HG03342 (cell line): ENCODE measurements at regions not wholly inside any gene's neighbourhood (a gene's known extent, or its start where the extent isn't known, plus 50 kb on each side); places are given as distances from the start of the nearest gene placed in this dataset.

Experiments used
- ATAC-seq: cut with Tn5 transposase; IDR thresholded peaks from one replicate; pipeline ENCODE4 v1.9.1; 2021; ENCODE audit warnings: mild to moderate bottlenecking, moderate library complexity; ENCODE audit not compliant: unreplicated experiment

DNA sequence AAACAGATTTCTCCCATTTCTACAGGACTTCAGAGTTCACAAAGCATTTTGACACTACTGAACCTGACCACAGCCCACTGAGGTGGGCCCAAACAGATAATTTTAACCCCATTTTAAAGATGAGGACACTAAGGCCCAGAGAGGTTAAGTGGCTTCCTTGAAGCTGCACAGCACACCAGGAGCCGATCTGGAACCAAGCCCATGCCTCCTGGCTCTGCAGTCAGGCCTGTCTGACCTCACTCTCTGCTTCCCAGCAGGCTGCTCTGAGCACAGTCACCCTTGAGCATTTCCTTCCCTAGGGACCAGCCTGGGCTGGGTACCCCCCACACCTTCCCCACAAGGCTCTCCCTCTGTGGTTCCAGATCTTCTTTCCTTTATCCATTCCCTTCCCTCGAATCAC is 252.2 kb downstream of the ENGASE start:
- ATAC-seq = no peak

DNA sequence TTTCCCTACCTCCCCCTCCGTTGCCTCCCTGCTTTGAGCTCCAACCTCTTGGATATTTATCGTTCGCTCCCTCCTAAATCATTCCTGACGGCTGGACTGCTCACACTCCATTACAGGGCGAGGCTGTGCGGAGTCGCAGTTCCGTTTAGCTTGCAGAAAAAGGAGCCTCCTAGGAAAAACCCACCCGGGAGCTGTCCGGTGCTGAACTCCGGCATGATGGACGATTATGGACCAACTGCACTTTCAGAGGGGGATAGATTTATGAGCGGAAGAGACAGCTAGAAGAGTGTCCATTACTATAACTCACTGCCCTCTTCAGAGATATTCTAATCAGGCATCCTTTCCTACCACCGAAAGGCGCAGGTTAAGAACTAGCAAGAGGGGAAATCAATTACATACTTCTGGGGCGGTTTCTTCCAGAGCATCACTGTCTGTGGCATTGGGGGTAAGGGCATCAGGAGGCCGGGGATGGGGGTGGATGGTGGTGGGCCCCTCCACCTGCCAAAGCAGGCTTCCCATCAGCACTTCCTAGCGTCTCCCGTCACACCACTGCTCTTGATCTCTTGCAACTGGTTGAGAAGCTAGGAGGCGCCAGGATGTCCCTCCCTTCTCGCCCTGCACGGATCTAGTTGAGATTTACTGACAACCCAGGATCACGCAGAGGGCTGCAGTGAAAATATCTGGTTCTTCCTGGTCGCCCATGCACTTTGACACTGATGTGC is 251.2 kb downstream of the ENGASE start:
- ATAC-seq = no peak

DNA sequence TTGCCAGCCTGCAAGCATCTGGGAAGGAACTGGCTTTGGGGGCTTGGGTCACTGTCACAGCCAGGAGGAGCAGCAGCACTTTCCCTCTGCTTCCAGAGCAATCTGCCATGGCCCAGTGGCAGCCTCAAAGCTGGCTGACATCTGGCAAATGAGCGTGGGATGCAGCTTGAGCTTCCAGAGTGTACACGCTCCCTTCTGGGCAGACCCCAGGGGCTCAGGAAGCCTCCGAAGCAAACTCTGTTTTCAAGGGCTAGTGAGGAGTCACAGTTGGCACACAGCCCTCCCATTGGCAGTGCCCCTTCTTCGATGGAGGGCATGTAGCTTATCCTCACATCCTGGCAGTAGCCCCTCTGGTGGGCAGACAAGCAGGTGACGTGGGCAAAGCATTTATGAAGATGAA is 249.6 kb downstream of the ENGASE start:
- ATAC-seq = no peak

DNA sequence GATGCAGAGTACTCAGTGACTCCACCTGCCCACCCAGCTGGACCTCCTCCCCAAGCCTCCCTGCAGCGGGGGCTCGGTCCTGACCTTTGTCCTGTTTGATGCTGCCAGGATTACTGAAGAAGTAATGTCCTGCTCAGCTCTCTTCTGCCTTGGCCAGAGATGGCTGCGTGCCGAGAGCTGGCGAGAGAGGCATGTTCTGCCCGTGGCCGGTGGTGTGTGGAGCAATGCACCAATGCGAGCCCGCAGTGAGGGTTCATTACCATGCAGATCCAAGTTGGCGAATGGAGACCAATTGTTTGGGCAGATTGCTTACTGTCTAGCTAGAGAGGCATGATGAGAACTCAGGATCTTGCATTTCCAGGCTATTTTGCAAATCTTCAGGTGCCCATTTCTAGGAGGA is 248.9 kb downstream of the ENGASE start:
- ATAC-seq = no peak

DNA sequence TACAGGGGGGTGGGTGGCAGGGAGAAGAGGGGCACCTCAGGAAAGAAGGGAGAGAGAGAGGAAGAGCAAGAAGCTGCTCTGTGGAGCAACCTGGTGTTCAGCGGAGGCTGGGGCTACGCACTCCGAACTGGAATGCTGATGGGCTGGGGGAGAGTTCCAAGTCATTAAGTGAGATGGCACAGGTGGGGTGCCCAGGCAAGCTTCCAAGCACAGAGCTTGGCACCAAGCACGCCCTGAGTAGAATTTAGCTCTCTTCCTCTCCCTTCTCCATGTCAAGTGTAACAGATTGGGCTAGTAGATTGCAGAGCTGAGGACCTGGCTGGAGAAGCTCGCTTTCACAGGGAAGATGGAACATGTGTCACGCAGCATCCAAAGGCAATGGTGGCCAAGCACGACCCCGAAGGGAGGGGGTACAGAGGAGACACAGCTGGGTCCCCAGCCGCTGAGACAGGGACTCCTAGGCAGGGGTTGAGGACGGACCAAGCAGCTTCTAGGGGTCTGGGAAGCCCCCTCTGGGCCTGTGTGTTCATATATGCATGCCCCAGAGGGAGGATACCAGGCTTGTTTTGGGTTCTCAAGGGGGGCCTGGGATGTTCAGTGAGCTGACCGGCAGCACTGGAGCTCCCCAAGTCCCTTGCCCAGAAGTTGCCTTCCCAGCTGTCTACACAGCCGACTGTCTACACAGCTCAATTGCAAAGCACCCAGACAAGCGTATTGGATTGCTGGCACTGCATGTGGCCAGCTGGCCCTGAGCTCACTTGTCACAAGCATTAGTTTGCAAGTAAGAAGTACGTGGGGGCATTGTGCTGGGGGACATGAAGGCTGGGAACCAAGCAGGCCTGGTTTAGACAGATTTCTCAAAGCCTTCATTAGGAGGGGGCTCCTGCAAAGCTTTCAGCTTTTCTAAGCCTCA is 247.8 kb downstream of the ENGASE start:
- ATAC-seq = no peak

DNA sequence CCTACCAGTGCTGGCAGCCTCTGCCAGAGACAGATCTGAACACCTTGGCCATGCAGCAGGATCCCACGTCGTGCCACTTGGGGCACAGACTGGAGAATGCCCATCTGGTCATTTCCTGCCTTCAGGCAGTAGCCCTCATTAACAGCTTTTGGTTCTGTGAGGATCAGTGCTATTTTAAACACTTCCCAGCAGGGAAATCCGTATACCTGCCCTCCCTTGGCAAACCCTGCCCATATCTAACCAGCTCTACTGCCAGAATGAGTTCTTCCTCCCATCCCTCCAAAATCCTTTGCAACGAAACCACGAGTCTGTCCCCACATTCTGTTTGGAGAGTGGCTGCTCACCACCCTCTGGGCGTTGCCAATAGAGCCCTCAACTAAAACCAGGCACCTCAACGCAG is 245.7 kb downstream of the ENGASE start:
- no peak for ATAC-seq

DNA sequence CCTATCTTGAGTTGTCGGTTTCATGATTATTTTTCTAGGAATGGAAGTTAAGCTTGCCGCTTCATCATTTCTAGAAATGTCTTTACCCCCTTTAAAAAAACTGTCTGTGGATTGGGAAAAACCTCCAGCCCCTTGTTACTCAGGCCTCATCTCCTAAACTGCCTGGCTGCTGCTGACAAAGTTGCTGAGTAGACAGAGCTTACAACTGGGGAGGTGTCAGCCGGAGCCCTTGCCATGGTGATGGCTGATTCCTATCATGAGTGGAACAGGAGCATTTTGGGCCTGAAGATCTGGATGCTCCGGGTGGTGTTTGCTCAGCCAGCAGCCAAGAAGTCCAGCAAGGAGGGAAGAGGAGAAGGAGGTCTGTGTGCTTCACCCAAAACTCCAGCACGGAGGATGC is 243.3 kb downstream of the ENGASE start:
- ATAC-seq = no peak

DNA sequence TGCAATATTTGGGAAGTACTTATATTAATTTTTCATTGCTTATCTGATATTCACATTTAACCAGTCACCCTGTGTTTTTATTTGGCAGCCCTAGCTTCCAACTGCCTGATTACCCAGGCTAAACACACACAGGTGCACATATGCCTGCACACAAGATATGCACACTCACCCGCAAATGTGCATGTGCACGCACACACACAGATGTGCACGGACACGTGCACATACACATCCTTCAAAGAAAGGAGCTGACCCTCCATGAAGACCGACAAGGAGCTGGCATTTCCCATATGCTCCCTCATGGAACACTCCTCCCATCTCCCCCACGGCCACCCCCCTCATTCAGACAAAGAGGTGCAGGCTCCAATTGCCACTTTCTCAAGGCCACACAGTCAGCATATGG is 242.2 kb downstream of the ENGASE start:
- ATAC-seq = no peak

DNA sequence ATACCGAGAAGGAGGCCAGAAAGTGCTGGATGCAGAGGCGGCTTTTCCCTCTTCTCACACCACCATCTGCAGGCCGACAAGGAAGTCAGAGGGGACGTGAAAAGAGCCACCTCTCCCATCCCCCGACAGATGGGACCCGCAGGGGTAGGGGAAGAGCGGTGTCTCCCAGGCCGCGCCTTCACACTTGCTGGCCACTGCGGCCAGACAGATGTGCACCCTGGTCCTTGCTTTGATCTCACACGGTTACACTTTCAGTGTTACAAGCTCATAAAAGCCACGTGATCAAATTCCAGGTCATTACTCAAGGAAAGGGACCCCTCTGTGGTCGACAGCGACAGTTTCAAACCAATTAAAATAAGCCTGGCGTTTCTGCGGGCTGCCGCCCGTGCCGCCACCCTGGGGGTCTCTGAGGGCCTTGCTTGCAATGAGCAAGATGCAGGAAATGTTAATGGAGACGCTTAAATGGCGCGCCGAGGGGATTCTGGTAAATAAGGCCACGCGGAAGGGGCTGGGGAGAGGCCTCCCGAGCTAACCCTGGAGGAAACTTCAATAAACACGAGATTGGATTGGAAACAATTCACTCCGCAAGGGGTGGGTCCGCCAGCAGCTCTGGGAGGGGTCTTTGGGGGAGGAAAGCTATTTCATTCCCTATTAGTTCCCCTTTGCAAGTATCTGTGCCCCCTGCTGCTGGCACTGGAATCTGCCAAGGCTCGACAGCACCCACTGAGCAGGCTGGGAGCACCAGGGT is 240.9 kb downstream of the ENGASE start:
- ATAC-seq = no peak

DNA sequence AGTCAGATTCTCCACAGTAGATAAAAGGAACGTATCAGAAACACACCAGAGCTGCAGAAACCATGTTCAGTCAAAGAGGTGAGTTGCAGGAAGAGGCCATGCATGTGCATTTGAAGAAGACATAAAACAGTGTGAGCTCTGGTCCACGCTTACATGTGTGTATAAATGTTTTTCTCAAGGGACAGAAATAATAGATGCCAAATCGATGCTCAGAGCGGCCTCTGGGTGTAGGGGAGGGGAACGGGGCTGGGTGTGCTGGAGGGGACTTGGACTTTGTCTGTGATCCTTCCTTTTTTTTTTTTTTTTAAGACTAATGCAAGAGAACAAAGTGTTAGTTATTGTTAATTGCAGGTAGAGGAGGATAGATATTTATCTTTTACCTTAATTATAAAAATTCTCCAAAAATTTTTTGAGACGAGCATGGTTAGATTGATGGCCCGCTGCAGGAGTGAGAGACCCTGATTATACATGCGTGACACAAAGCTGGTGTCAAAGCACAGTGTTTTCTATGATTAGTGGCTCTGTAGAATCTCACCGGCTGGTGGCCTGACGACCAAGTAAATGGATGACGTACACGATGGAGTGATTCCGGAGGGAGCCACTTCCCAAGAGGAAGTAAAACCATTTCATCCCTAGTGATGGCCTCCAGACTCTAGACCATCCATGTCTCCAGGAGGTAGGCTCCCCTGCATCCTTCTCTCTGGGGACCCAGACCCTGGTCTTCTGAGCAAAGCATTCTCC is 240.2 kb downstream of the ENGASE start:
- no peak for ATAC-seq

DNA sequence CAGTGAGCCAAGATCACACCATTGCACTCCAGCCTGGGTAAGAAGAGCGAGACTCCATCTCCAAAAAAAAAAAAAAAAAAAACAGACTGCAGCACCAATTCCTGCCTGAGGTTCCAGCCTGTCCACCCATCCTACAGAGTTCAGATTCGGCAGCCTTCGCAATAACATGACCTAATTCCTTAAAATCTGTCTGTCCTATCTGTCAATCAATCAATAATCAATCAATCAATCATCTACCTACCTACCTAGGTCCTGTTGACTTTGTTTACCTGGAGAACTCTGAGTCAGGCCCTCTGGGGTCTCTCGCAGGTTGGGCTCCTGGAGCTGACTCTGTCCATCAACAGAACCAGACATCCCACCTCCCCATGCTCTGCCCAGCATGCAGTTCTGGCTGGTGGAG is 236.7 kb downstream of the ENGASE start:
- no peak for ATAC-seq

DNA sequence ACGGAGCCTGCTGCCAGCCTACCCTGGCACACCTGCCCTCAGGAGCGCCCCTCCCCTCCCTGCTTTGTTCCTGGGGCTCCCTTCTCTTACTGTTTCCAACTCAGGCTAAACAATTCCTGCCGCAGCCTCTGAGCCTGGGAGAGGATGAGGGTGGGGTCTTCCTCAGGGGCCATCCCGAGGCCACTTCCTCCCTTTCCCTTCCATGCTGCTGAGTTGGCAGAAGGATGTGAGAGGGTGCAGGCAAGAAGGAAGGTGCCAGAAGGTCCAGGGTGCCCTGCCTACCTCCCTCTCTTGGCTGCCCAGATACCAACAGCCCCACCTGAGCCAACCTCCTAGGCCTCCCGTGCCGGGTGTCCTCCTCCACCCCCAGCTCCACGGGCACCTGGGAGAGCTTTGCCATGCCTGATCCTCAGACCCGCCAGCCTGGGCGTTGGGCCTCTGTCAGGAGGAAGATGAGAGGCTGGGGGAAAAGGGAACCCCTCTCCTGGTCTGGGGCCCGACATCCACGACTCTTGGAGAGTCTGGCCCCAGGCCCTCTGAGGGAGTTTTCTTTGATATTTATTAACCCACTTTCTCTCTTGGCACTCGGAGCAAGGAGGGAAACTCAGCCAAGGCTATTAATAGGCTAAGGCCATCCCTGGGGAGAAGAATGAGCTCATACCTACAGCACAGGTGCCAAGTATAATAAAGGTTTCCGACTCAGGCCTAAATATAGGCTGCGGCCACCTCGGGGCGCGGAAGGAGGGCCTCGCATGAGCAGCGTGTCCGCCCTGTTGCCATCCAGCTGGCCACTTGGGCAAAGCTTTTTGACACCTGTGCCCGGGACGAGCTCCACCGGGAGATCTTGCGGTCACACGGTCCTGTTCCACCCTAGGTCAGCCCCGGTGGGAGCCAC is 232.0 kb downstream of the ENGASE start:
- no peak for ATAC-seq

DNA sequence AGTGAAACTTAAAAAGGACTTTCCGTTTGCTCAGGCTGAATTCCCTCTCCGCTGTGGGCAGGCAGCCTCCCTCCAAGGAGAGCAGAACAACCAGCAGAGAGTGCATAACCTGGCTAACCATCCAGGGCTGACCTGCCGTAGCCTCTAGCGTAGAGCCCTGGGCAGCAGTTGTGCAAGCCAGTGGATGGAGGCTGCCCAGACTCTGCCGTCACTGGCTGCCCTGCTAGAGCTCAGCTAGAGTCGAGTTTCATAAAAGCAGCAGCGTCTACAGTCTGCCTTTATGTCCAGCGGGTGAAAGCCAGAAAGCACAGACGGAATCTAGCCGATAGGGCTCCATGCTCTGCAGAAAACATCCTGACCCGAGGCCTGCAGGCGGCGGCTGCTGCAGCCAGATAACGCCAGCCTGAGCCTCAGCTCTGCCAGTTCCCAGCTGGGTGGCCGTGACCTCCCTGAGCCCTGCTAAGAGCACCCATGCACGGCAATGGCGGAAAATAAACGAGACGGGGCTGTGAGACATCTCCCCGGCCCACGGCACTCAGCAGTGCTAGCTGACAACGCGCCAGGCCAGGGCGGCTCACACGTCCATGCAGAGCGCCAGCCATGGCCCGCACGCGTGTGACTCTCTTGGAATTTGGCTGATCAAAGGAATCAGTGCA is 231.3 kb downstream of the ENGASE start:
- no peak for ATAC-seq

DNA sequence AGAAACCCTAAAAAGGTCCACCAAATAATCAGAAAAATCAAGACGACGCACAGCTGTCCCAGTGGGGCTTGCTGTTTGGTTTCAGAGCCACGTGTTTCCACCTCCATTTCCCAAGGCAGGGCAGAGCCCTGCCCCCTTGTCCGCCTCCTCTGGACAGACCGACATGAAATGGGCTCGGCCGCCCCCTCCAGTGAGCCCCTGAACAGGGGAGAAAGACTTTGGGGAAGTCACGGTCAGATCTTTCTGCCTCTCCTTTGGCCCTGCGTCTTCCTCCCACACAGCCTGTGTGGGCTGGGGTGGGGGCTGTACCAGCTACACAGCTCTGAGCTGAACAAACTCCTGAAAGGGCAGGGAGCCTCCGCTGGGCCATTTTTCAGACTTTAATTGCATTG is 230.7 kb downstream of the ENGASE start:
- no peak for ATAC-seq

DNA sequence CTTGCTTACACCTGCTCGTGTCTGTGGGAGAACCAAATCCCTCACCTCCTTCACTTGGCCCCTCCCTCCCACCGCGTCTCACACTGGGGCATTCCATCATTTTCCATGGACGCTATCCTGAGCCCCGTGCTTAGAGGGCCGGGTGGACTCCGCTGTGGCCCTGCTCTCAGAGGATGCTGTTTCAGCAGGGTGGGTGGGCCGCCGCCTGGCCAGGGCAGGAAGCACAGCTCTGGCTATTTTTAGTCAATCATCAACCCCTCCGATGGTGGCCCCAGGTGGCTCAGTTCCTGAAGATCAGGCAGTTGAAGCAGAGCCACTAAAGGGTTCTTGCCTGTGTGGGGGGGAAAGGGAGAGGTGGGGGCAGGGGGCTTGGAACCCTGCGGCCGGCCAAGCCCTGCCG is 230.3 kb downstream of the ENGASE start:
- ATAC-seq = no peak

DNA sequence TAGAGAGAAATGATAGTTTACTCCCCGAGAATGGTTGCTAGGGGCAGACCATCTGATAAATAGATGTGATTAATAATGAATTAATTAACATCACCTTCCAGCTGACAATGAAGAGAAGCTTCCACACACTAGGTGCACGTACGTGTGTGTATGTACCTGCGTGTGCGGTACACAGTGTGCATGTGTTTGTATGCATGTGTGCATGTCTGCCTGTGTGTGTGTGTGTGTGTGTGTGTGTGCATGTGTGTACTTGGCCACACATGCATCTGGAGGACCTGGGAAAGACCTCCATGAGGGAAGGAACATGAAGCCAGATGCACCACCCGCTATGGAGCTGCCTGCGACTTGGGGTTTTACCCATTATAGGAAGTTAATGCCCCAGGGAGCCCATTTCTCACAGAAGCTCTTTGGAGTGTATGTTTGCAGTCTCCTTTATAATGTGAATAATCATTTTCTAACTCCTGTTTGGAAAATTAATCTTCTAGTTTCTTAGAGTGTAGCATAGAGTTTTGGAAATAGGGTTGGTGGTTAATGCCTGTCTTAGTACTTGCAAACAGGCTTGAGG is 229.1 kb downstream of the ENGASE start:
- no peak for ATAC-seq

DNA sequence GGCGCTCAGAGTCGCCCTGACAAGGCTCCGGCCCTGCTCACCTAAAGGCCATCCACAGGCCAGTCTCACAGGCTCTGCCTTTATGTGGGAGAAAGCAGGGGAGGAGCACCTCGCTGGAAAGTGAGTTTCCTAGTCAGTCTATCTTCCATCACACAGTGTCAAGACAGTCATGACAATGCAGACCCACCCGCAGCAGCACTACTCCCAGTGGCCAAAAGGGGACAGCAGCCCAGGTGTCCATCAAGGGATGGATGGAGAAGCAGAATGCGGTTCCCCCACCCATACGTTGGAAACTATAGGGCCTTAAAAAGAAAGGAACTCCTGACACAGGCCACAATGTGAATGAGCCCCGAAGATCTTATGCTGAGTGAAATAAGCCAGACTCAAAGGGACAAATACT is 226.8 kb downstream of the ENGASE start:
- ATAC-seq = no peak

DNA sequence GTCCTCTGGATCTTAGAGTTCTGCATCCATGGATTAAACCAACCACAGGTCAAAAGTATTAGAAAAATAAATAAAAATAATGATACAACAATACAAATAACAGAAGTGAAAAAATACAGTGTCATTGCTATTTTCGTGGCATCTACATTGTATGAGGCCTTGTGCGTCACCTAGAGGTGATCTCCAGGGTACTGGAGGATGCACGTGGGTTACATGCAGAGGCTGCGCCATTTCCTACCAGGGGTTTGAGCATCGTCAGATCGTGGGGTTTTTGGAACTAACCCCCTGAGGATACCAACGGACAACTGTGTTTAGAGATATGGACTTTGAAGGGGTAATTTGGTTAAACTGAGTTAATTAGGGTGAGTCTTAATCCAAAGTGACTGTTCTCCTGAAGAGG is 224.7 kb downstream of the ENGASE start:
- ATAC-seq = no peak

DNA sequence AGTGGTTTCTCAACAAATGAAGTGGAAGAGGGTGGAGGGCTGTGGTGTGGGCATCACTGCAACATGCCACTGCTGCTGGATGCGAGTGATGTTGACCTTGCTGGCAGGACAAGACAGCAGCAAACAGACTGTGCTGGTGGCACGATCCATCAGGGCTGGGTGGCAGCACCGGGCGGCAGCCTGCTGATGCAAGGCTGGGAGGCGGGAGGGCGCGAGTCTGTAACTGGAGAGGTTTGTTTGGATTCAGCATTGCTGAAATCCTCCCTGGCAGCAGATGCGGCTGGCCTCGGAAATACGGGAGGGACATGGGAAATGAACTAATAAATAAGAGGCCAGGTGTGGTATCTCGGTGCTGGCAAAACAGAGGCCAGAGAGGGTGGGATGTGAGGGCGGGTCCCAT is 224.2 kb downstream of the ENGASE start:
- ATAC-seq = no peak
